ENCODE measurements at regions not wholly inside any gene's neighbourhood (a gene's known extent, or its start where the extent isn't known, plus 50 kb on each side); places are given as distances from the start of the nearest gene placed in this dataset.

GRCh38 chr5:124262991-124263571, 483.4 kb downstream of the ZNF608 start:
- no peak for TF ChIP-seq TAF1 (IDR thresholded peaks at IDR 0.05; ENCODE audit: borderline replicate concordance, insufficient read depth, low read length)
- no peak for TF ChIP-seq SIN3A (IDR thresholded peaks at IDR 0.05; ENCODE audit: borderline replicate concordance, insufficient read depth, low read length)
- no peak for TF ChIP-seq POLR2AphosphoS5 (IDR thresholded peaks at IDR 0.05; ENCODE audit: low read depth, low read length)
- TF ChIP-seq FOXP2 (optimal IDR thresholded peaks at IDR 0.05; ENCODE audit: borderline replicate concordance, extremely low read depth, extremely low read length, insufficient read depth) = no peak
- TF ChIP-seq, protein P1, sequence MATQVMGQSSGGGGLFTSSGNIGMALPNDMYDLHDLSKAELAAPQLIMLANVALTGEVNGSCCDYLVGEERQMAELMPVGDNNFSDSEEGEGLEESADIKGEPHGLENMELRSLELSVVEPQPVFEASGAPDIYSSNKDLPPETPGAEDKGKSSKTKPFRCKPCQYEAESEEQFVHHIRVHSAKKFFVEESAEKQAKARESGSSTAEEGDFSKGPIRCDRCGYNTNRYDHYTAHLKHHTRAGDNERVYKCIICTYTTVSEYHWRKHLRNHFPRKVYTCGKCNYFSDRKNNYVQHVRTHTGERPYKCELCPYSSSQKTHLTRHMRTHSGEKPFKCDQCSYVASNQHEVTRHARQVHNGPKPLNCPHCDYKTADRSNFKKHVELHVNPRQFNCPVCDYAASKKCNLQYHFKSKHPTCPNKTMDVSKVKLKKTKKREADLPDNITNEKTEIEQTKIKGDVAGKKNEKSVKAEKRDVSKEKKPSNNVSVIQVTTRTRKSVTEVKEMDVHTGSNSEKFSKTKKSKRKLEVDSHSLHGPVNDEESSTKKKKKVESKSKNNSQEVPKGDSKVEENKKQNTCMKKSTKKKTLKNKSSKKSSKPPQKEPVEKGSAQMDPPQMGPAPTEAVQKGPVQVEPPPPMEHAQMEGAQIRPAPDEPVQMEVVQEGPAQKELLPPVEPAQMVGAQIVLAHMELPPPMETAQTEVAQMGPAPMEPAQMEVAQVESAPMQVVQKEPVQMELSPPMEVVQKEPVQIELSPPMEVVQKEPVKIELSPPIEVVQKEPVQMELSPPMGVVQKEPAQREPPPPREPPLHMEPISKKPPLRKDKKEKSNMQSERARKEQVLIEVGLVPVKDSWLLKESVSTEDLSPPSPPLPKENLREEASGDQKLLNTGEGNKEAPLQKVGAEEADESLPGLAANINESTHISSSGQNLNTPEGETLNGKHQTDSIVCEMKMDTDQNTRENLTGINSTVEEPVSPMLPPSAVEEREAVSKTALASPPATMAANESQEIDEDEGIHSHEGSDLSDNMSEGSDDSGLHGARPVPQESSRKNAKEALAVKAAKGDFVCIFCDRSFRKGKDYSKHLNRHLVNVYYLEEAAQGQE (IDR thresholded peaks at IDR 0.05; ENCODE audit: insufficient read depth in 1 of 2, low read depth in 2 of 2, low read length in 2 of 2) = no peak

DNA sequence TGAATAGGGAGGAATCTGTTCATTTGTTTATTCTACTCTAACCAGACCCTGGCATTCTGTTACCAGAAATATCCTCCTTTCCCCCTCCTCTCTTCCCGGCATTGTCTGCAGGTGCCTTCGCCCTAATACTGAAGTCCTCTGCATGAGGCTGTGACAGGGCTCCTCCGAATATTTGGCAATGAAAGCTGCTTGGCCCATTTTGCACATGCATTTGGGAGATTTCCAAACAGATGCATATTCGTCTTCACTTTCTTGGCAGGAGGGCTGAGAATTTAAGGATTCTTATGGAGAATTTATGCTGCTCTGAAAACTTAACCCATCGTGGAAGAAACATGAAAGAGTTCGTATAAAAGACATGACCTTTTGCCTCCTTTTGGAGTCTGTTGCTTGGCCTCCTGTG, 484.0 kb downstream of the ZNF608 start:
- TF ChIP-seq TAF1 (IDR thresholded peaks at IDR 0.05; ENCODE audit: borderline replicate concordance, insufficient read depth, low read length) (no peak), FOXP2 (optimal IDR thresholded peaks at IDR 0.05; ENCODE audit: borderline replicate concordance, extremely low read depth, extremely low read length, insufficient read depth) (no peak), SIN3A (IDR thresholded peaks at IDR 0.05; ENCODE audit: borderline replicate concordance, insufficient read depth, low read length) (no peak), POLR2AphosphoS5 (IDR thresholded peaks at IDR 0.05; ENCODE audit: low read depth, low read length) (no peak)
- TF ChIP-seq, protein P1 (IDR thresholded peaks at IDR 0.05; ENCODE audit: insufficient read depth in 1 of 2, low read depth in 2 of 2, low read length in 2 of 2) = no peak

- TF ChIP-seq, protein P1 (IDR thresholded peaks at IDR 0.05; ENCODE audit: insufficient read depth in 1 of 2, low read depth in 2 of 2, low read length in 2 of 2) = no peak
- TF ChIP-seq SIN3A (IDR thresholded peaks at IDR 0.05; ENCODE audit: borderline replicate concordance, insufficient read depth, low read length) = no peak
- no peak for TF ChIP-seq FOXP2 (optimal IDR thresholded peaks at IDR 0.05; ENCODE audit: borderline replicate concordance, extremely low read depth, extremely low read length, insufficient read depth)
These were observed 484.6 kb downstream of the ZNF608 start for GRCh38 chr5:124261848-124262247.

DNA sequence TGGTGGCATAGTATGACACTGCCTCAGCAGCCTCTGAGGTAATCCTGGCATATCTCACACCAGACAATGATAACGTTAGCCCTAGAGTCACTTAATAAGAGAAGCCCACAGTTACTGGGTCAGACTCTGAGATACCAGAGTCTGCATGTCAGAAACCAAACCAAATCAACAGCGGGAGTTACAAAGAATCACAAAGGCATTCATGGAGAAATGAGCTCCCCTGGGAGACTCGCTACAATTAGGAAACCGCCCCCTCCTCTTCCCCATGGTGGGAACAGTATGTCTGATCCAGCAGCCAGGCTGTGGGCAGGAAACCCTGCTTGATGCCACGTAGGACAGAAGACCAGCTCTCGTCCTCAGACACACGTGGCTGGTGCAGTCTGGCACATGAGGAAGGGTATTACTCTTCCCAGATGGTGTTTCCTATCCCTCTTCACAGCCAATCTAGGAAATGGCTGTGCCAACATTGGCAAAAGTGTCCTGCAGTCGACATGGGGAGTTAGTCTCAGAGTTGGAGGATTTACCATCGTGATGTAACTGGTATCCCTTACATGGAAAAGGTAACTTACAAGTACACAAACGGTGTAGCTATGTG, 485.4 kb downstream of the ZNF608 start:
- TF ChIP-seq, protein P1 (IDR thresholded peaks at IDR 0.05; ENCODE audit: insufficient read depth in 1 of 2, low read depth in 2 of 2, low read length in 2 of 2) = no peak
- TF ChIP-seq POLR2AphosphoS5 (IDR thresholded peaks at IDR 0.05; ENCODE audit: low read depth, low read length) (no peak), FOXP2 (optimal IDR thresholded peaks at IDR 0.05; ENCODE audit: borderline replicate concordance, extremely low read depth, extremely low read length, insufficient read depth) (no peak), SIN3A (IDR thresholded peaks at IDR 0.05; ENCODE audit: borderline replicate concordance, insufficient read depth, low read length) (no peak), TAF1 (IDR thresholded peaks at IDR 0.05; ENCODE audit: borderline replicate concordance, insufficient read depth, low read length) (no peak)
